Keratinocyte (primary cell): ENCODE measurements at regions not wholly inside any gene's neighbourhood (a gene's known extent, or its start where the extent isn't known, plus 50 kb on each side); places are given as distances from the start of the nearest gene placed in this dataset.

Source experiments
- DNase-seq: peaks from one replicate; pipeline ENCODE4 v3.0.0-alpha.2; 2011; ENCODE audit warnings: low read depth, missing footprints, low spot score
- FAIRE-seq: peaks from 2 replicates; lab custom pipeline; 2011; peaks lifted over from hg19 to GRCh38; lab: Jason Lieb, UNC
- H2AFZ ChIP-seq: 2 replicates; pipeline ENCODE4 v1.6.0; 2012; ENCODE audit warnings: low read length, control low read depth, inconsistent platforms; ENCODE audit not compliant: control insufficient read depth
- H3K27ac ChIP-seq: 2 replicates; pipeline ENCODE4 v1.5.1; 2011; ENCODE audit warnings: low read length; ENCODE audit not compliant: control insufficient read depth, insufficient read depth
- H3K27me3 ChIP-seq: 3 replicates; pipeline ENCODE4 v1.6.0; 2011; ENCODE audit warnings: low read length; ENCODE audit not compliant: control insufficient read depth, insufficient read depth; ENCODE audit errors: extremely low read depth
- H3K36me3 ChIP-seq, 2 experiments: 2 replicates in 1 of 2; 3 replicates in 1 of 2; pipeline ENCODE4 v1.5.1; 2011; ENCODE audit warnings: low read length in 2 of 2, mild to moderate bottlenecking in 1 of 2; ENCODE audit not compliant: control insufficient read depth in 2 of 2, insufficient read depth in 2 of 2; ENCODE audit errors: extremely low read depth in 1 of 2
- H3K4me1 ChIP-seq: 3 replicates; pipeline ENCODE4 v1.5.1; 2011; ENCODE audit warnings: low read length; ENCODE audit not compliant: control insufficient read depth, insufficient read depth; ENCODE audit errors: extremely low read depth
- H3K4me2 ChIP-seq: 3 replicates; pipeline ENCODE4 v1.6.0; 2011; ENCODE audit warnings: low read depth, low read length; ENCODE audit not compliant: control insufficient read depth, insufficient read depth; ENCODE audit errors: extremely low read depth
- H3K4me3 ChIP-seq, 3 experiments: fragments of 200-600 bp in 1 of 3; sonication (generic) in 1 of 3; 2 replicates in 2 of 3; 3 replicates in 1 of 3; pipeline ENCODE4 v1.5.1; 2011 to 2016; ENCODE audit warnings: low read length in 3 of 3, mild to moderate bottlenecking in 3 of 3, control low read depth in 2 of 3, inconsistent platforms in 1 of 3, low read depth in 1 of 3, mixed read lengths in 1 of 3, mixed run types in 1 of 3, moderate library complexity in 1 of 3; ENCODE audit not compliant: control insufficient read depth in 2 of 3, insufficient read depth in 2 of 3; ENCODE audit errors: extremely low read depth in 1 of 3
- H3K79me2 ChIP-seq: 2 replicates; pipeline ENCODE4 v1.6.0; 2012; ENCODE audit warnings: low read length; ENCODE audit not compliant: control insufficient read depth, insufficient read depth
- H3K9ac ChIP-seq: 3 replicates; pipeline ENCODE4 v1.6.0; 2011; ENCODE audit warnings: low read length; ENCODE audit not compliant: control insufficient read depth, insufficient read depth; ENCODE audit errors: extremely low read depth
- H3K9me1 ChIP-seq: 3 replicates; pipeline ENCODE4 v1.6.0; 2011; ENCODE audit warnings: low read length; ENCODE audit not compliant: control insufficient read depth, insufficient read depth; ENCODE audit errors: extremely low read depth
- H3K9me3 ChIP-seq: 2 replicates; pipeline ENCODE4 v1.5.1; 2012; ENCODE audit warnings: low read depth, low read length; ENCODE audit not compliant: control insufficient read depth
- H4K20me1 ChIP-seq: 3 replicates; pipeline ENCODE4 v1.6.0; 2011; ENCODE audit warnings: low read length; ENCODE audit not compliant: control insufficient read depth, insufficient read depth; ENCODE audit errors: extremely low read depth
- EZH2 ChIP-seq: IDR thresholded peaks from one replicate; pipeline ENCODE4 v1.6.1; 2012; ENCODE audit warnings: inconsistent platforms, mild to moderate bottlenecking, low read length, moderate library complexity
- dilution Hi-C: fragments of 300-500 bp; cut with MboI; formaldehyde crosslinking; loops from one replicate; pipeline ENCODE4 v1.7.0; 2020; ENCODE audit warnings: low sequenced_read_pairs; ENCODE audit not compliant: extremely low pct_ligation_motif_present
- TF ChIP-seq, protein P1 (sequence below), 3 experiments: IDR thresholded peaks in 1 of 3; conservative IDR thresholded peaks in 1 of 3; optimal IDR thresholded peaks in 1 of 3; 2 replicates in 2 of 3; 3 replicates in 1 of 3; pipeline versions ENCODE3 to v1.5.1; 2011; ENCODE audit warnings: low read length in 3 of 3, mild to moderate bottlenecking in 3 of 3, moderate library complexity in 2 of 3, control low read depth in 1 of 3, inconsistent platforms in 1 of 3; ENCODE audit not compliant: insufficient read depth in 2 of 3; ENCODE audit errors: extremely low read depth in 1 of 3

DNA sequence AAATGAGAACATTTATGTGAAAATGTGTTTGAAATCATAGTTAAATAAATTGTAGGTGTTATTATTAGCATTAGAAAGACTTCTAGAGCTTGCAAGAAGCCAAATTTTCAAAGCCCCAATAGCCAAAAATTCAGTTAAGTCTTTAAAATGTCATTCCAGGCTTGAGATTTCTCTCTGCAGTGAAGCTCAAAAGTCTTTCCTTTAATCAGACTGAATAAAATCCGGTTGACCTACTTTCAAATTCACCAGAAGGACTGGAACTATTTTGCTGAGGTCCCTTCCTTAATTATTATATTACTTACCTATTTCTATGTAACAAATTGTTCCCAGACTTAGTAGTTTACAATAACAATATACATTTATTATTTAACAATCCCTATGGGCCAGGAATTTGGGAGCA lies 112.2 kb upstream of the TRPM3 start:
- Histone ChIP-seq H3K4me1 (no peaks in the 10 kb centered on the region), H2AFZ (no peak overlapping the region)

DNA sequence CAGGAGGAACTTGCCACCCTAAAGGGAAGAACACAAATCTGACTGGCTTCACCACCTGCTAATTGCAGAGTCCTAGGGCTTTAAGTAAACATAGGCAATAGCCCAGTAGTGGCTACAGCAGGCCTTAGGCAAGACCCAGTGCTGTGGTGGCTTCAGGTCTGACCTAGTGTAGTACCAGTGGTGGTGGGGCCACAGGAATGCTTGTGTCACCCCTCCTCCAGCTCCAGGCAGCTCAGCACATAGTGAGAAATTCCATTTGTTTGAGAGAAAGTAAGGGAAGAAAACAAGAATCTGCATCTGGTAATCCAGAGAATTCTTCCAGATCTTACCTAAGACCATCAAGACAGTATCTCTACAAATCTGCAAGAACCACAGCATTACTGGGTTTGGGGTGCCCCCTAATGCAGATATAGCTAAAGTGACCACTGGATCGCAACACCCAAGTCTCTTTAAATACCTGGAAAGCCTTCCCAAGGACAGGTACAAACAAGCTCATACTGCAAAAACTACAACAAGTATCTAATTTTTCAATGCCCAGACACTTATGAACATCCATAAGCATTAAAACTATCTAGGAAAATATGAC lies 102.6 kb upstream of the TRPM3 start:
- H3K4me1 ChIP-seq, result no peaks in the 10 kb centered on the region
- no peaks in the 10 kb centered on the region for H3K36me3 ChIP-seq
- no peaks in the 10 kb centered on the region for H4K20me1 ChIP-seq
- no peaks in the 10 kb centered on the region for H3K79me2 ChIP-seq
- H3K27me3 ChIP-seq, result no peaks in the 10 kb centered on the region
- dilution Hi-C loops, result no loop called here
- H3K9ac ChIP-seq, result no peak overlapping the region
- no peak for TF ChIP-seq EZH2
- TF ChIP-seq, protein P1, sequence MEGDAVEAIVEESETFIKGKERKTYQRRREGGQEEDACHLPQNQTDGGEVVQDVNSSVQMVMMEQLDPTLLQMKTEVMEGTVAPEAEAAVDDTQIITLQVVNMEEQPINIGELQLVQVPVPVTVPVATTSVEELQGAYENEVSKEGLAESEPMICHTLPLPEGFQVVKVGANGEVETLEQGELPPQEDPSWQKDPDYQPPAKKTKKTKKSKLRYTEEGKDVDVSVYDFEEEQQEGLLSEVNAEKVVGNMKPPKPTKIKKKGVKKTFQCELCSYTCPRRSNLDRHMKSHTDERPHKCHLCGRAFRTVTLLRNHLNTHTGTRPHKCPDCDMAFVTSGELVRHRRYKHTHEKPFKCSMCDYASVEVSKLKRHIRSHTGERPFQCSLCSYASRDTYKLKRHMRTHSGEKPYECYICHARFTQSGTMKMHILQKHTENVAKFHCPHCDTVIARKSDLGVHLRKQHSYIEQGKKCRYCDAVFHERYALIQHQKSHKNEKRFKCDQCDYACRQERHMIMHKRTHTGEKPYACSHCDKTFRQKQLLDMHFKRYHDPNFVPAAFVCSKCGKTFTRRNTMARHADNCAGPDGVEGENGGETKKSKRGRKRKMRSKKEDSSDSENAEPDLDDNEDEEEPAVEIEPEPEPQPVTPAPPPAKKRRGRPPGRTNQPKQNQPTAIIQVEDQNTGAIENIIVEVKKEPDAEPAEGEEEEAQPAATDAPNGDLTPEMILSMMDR (optimal IDR thresholded peaks at IDR 0.05 in 1 of 3, IDR thresholded peaks at IDR 0.05 in 1 of 3, conservative IDR thresholded peaks at IDR 0.05 in 1 of 3; ENCODE audit: extremely low read depth in 1 of 3, insufficient read depth in 2 of 3, low read length in 3 of 3), result no peak
- FAIRE-seq (no peak), DNase-seq (no peak)
- H3K9me3 ChIP-seq, result no peaks in the 10 kb centered on the region
- no peak overlapping the region for H3K27ac ChIP-seq
- H3K4me3 ChIP-seq, result no peak overlapping the region
- H3K4me2 ChIP-seq, result no peak overlapping the region
- no peak overlapping the region for H2AFZ ChIP-seq
- no peaks in the 10 kb centered on the region for H3K9me1 ChIP-seq

More for the DNA sequence above, 112.2 kb upstream of the TRPM3 start:
- H3K4me3 ChIP-seq, result no peak overlapping the region
- no peaks in the 10 kb centered on the region for H3K36me3 ChIP-seq
- no peaks in the 10 kb centered on the region for H3K79me2 ChIP-seq
- no peaks in the 10 kb centered on the region for H4K20me1 ChIP-seq
- H3K27me3 ChIP-seq, result no peaks in the 10 kb centered on the region
- no peaks in the 10 kb centered on the region for H3K9me1 ChIP-seq
- no peak overlapping the region for H3K27ac ChIP-seq
- H3K9me3 ChIP-seq, result no peaks in the 10 kb centered on the region
- no peak for DNase-seq
- FAIRE-seq, result no peak
- dilution Hi-C loops, result no loop called here
- no peak overlapping the region for H3K9ac ChIP-seq
- TF ChIP-seq, protein P1 (optimal IDR thresholded peaks at IDR 0.05 in 1 of 3, IDR thresholded peaks at IDR 0.05 in 1 of 3, conservative IDR thresholded peaks at IDR 0.05 in 1 of 3; ENCODE audit: extremely low read depth in 1 of 3, insufficient read depth in 2 of 3, low read length in 3 of 3), result no peak
- no peak for TF ChIP-seq EZH2
- H3K4me2 ChIP-seq, result no peak overlapping the region
